ENCODE measurements at regions not wholly inside any gene's neighbourhood (a gene's known extent, or its start where the extent isn't known, plus 50 kb on each side); places are given as distances from the start of the nearest gene placed in this dataset.

DNA sequence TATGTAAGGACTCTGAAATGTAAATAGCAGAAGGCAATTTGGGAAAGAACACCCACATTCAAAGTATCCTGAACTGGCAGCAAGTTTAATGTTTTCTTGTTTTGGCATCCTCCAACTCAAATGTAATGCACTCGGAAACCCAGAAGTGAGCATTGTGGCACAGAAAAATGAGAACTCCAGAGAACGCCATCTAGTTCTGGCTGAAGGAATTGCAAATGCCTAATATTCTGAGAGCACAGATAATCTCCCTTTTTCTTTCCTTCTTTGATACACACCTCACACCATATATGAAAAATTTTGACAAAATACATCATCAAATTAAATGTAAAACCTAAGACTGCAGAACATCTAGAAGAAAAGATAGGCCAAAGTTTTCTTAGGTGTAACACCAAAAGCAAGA lies 52.1 kb downstream of the PWWP3B start:
- no peak for TF ChIP-seq POLR2A (IDR thresholded peaks at IDR 0.05)
- TF ChIP-seq, protein P1, sequence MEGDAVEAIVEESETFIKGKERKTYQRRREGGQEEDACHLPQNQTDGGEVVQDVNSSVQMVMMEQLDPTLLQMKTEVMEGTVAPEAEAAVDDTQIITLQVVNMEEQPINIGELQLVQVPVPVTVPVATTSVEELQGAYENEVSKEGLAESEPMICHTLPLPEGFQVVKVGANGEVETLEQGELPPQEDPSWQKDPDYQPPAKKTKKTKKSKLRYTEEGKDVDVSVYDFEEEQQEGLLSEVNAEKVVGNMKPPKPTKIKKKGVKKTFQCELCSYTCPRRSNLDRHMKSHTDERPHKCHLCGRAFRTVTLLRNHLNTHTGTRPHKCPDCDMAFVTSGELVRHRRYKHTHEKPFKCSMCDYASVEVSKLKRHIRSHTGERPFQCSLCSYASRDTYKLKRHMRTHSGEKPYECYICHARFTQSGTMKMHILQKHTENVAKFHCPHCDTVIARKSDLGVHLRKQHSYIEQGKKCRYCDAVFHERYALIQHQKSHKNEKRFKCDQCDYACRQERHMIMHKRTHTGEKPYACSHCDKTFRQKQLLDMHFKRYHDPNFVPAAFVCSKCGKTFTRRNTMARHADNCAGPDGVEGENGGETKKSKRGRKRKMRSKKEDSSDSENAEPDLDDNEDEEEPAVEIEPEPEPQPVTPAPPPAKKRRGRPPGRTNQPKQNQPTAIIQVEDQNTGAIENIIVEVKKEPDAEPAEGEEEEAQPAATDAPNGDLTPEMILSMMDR (IDR thresholded peaks at IDR 0.05) = no peak
- Histone ChIP-seq H3K9me3 (no peaks in the 10 kb centered on the region), H3K4me3 (no peak overlapping the region), H3K36me3 (ENCODE audit: low read depth, missing control alignments) (no peaks in the 10 kb centered on the region), H3K4me1 (no peaks in the 10 kb centered on the region), H3K27me3 (no peaks in the 10 kb centered on the region), H3K27ac (no peak overlapping the region)
- intact Hi-C loops (cut with DNase I; ENCODE audit: low total_unique reads) = no loop called here
- WGBS, 2 donors = 68 to 82% methylated on average over 2 of the region's 2 CpGs
- no peak for DNase-seq

DNA sequence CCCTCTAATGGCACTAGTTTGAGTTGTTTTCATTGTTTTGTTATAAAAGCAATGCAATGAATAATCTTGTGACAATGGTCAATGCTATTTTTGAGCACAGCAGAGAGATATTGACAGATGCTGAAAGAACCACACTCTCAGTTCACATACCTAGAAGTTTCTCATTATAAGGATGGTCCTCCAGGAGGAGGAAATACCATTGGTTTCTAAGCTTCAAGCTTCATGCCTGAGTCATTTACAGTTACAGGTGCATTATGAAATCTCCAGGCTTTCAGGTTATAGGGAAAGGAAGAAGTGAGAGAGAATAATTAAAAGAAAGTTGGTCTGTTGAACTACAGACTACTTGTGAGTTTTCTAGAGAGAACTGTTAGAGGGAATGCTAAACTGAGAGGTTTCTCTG lies 75.3 kb downstream of the PWWP3B start:
- Histone ChIP-seq H3K36me3 (ENCODE audit: low read depth, missing control alignments) (no peaks in the 10 kb centered on the region), H3K27ac (no peak overlapping the region), H3K4me1 (no peaks in the 10 kb centered on the region), H3K9me3 (no peaks in the 10 kb centered on the region), H3K27me3 (no peaks in the 10 kb centered on the region), H3K4me3 (no peak overlapping the region)
- DNase-seq = no peak
- intact Hi-C loops (cut with DNase I; ENCODE audit: low total_unique reads) = no loop called here
- TF ChIP-seq POLR2A (IDR thresholded peaks at IDR 0.05) = no peak
- TF ChIP-seq, protein P1 (IDR thresholded peaks at IDR 0.05) = no peak

DNA sequence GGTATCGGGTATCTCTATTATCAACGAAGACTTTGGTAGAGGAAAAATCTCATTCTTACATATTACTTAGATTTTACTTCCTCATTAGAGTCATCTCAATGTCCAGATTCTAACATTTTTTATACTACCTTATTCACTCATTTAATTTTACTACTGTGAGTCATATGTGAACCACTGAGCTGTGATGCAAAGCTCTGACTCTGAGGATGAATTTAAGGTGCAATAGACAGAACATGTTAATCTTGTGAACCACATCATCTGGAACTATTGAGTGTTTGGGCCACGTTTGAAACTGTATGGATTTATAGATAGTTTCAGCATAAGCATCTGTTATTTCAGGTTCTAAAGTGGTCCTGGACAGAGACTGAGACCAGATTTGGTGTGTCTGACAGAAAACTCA lies 78.4 kb downstream of the PWWP3B start:
- no peak for DNase-seq
- no peak overlapping the region for H3K27ac ChIP-seq
- H3K4me3 ChIP-seq = no peak overlapping the region
- 65 to 78% methylated on average over 3 of the region's 3 CpGs for WGBS, 2 donors
- TF ChIP-seq, protein P1 (IDR thresholded peaks at IDR 0.05) = no peak
- TF ChIP-seq POLR2A (IDR thresholded peaks at IDR 0.05) = no peak
- peaks cover 9% of the 10 kb centered on the region for H3K4me1 ChIP-seq
- H3K9me3 ChIP-seq = no peaks in the 10 kb centered on the region
- H3K27me3 ChIP-seq = no peaks in the 10 kb centered on the region
- intact Hi-C loops (cut with DNase I; ENCODE audit: low total_unique reads) = no loop called here
- H3K36me3 ChIP-seq (ENCODE audit: low read depth, missing control alignments) = no peaks in the 10 kb centered on the region

DNA sequence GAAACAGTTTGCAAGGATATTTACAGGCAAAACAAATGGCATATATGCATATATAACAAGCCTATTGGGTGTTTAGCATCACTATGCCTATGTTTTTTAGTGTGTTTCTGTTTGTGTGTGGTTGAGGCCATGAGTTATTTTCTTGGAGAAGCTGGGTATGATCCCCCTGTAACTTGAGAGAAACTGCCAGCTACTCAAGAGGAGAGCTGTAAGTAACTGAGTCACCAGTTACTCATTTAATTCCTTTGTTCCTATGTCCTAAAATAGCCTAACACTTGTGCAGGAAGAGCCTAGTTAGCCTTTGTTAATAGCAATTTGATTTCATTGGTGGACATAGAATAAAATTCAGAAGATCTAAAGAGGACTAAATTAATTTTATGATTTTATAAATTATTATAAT lies 79.1 kb downstream of the PWWP3B start:
- Histone ChIP-seq H3K4me3 (no peak overlapping the region), H3K27ac (no peak overlapping the region), H3K4me1 (peaks cover 9% of the 10 kb centered on the region), H3K27me3 (no peaks in the 10 kb centered on the region), H3K9me3 (no peaks in the 10 kb centered on the region), H3K36me3 (ENCODE audit: low read depth, missing control alignments) (no peaks in the 10 kb centered on the region)
- no peak for TF ChIP-seq POLR2A (IDR thresholded peaks at IDR 0.05)
- TF ChIP-seq, protein P1 (IDR thresholded peaks at IDR 0.05) = no peak
- intact Hi-C loops (cut with DNase I; ENCODE audit: low total_unique reads) = no loop called here
- DNase-seq = no peak

DNA sequence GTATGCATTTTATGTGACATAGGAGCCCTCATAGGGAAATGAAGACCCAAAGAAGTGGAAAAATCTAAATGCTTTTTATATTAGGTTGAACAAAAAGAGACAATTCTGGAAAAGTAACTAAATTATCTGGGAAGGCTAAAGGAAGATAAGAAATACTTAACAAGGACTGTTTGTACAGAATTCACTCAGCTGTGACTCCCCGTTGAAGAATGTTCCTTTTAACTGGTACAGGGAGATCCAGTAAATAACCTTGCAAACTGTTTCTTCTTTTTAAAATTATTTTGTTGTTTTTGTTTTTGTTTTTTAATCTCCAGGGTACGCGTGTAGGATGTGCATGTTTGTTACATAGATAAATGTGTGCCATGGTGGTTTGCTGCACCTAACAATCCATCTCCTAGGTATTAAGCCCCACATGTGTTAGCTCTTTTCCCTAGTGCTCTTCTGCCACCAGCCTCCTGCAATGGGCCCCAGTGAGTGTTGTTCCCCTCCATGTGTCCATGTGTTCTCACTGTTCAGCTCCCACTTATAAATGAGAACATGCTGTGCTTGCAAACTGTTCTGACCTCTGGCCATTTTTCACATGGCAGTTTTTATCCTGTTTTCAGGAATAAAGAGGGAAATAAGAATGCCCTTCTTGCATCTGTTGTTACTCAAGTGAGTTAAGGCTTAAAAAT lies 81.7 kb downstream of the PWWP3B start:
- H3K27ac ChIP-seq = peak overlapping the region; percentile 75 to 87
- WGBS, 2 donors = 23 to 25% methylated on average over 3 of the region's 3 CpGs
- no peaks in the 10 kb centered on the region for H3K9me3 ChIP-seq
- DNase-seq = peak; percentile 59
- H3K36me3 ChIP-seq (ENCODE audit: low read depth, missing control alignments) = no peaks in the 10 kb centered on the region
- no peak overlapping the region for H3K4me3 ChIP-seq
- intact Hi-C loops (cut with DNase I; ENCODE audit: low total_unique reads) = no loop called here
- H3K27me3 ChIP-seq = no peaks in the 10 kb centered on the region
- no peak for TF ChIP-seq POLR2A (IDR thresholded peaks at IDR 0.05)
- TF ChIP-seq, protein P1 (IDR thresholded peaks at IDR 0.05) = no peak
- peaks cover 9% of the 10 kb centered on the region for H3K4me1 ChIP-seq

All from testis (tissue), 2 donors.